Activated CD4-positive, alpha-beta T cell treated with anti-CD3 and anti-CD28 coated beads for 24 hours (primary cell): ENCODE measurements at regions not wholly inside any gene's neighbourhood (a gene's known extent, or its start where the extent isn't known, plus 50 kb on each side); places are given as distances from the start of the nearest gene placed in this dataset.

Source experiments
- DNase-seq, 2 donors: peaks; one replicate each; pipeline ENCODE4 v3.0.0-alpha.2; 2020; ENCODE audit warnings: low read depth in 2 of 2

DNA sequence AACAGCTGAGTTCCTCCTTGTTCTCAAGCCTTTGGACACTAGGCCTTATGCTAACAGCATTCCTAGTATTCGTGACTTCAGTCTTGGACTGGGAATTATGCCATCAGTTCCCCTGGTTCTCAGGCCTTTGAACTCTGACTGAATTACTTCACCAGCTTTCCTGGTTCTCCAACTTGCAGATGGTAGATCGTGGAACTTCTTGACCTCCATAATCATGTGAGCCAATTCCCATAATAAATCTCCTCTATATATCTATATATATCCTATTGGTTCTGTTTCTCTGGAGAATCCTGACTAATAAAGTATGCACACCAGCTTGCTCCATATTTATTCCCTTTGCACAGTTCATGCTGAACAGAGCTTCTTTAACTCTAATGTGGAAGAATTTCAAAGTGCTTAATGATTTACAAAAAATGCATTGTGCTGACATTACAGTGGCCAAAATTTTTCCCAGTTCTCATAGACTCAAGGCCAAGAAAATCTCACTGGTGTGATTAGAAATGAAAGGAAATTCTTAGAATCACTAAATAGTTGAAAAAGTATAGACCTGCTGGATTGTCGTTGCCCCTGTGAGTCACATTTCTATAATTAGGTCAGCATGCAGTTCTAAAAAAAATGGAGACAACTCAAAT, 462.9 kb upstream of the ADAMTS5 start:
- DNase-seq: no peak

DNA sequence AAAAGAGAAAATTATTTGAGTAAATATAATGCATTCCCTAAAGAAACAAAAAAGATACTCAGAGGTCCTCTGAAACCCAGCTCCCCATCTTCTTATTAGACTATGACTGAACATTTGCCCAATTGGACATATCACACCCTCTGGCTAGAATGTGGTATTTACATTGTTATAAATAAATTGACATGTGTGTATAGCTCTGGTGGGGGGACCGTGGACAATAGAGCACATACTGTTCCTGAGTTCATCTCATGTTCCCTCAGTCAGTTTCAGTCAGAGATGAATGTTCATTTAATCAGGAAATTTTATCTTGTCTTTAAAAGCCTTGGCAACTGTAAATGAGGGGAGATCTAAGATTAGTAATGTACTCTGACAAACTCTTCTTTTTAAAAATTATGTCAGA, 459.3 kb upstream of the ADAMTS5 start:
- DNase-seq: no peak

DNA sequence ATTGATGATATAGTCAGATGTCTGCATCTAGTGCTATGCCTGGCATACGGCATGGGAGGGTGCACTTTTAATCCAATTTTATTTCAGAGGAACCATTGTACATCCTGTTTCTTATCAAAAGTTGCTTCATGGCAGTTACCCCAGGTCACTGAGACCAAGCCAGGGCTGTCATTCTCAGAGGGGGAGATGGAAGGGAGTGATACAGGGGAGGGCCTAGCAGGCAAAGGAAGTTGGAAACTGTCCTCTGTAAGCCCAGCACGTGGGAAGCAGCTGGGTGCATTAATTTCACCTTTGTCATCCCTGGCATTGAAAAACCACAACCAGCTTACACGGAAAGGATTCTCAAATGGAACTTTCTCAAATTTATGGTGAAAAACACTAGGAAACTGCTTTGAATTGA, 458.7 kb upstream of the ADAMTS5 start:
- DNase-seq: no peak

DNA sequence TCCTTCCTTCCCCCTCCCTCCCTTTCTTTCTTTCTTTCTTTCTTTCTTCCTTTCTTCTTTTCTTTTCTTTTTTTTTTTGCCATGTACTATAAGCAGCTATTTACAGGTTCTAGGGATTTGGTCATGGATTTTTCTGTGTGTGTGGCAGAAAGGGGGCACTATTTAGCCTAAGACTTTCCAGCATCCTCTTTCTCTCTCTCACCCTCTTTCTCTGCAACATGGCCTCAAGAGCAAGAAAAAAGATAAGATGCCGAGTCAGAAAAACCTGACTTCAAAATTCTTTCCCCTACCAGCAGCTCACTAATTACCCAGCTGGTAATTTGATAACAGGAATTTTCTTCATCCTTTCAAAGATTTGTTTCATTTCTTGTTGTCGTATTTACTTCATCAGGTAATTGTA, 458.3 kb upstream of the ADAMTS5 start:
- DNase-seq: no peak

DNA sequence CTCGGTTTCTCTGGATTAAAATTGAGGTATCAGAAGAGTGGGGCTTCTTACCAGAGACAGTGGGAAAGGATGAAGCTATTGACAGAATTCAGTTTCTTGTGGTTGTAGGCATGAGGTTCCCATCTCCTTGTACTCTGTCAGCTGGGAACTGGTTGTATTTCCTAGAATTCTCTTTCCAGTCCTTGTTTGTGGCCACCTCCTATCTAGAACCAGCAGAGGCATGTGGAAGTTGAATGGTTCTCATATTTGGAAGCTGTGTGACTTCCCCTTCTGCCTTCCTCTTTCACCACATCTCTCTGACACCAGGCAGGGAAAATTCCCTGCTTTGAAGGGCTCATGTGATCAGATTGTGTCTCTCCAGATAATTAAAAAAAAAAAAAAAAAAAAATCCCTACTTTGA, 457.7 kb upstream of the ADAMTS5 start:
- no peak for DNase-seq

DNA sequence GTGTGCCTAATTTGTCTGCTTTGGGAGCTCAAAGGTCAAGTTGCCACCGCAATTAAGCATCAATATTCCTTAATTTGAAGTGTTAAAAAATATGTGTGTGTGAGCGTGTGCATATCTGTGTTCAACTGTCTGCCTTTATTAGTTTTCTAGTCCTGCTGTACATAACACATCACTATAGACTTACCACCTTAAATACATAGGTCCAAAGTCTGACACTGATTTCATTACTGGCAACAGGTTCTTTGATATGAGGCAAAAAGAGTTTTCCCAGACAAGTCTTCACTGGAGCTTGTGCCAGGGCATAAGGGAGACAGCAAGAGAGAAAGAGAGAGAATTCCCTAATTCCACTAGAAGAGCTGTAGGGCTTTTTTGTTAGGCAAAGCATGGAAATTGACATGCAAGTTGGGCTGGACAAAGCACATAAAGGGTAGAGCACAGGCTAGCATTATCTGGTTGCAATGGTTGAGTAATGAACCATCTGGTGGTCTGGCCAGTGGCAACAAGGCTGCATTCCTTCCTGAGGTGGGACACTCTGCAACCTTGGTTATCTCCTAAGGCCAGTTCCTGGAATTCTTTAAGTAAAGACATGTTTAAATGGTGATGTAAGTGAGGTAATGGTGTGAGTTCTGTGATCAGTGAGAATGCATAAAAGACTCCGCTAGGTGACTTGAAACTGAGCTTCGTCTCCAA, 457.2 kb upstream of the ADAMTS5 start:
- no peak for DNase-seq

DNA sequence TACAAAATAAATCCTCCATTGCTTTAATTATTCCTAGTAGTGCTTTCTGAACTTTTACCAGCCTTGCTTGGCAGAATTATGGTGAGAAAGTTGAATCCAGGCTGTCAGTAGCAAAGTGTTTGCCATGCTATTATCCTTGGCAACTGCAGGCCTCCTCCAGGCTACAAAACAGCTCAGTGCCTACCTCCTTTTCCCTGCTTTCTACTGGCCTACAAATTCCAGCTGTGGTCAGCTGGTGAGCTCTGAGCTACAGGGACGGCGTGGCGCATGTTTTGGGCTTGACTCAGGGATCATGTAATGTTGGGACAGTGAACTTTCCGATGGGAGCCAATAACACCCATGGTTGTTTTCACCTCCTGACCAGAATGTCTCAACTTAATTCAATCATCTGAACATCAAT, 456.1 kb upstream of the ADAMTS5 start:
- DNase-seq: no peak

DNA sequence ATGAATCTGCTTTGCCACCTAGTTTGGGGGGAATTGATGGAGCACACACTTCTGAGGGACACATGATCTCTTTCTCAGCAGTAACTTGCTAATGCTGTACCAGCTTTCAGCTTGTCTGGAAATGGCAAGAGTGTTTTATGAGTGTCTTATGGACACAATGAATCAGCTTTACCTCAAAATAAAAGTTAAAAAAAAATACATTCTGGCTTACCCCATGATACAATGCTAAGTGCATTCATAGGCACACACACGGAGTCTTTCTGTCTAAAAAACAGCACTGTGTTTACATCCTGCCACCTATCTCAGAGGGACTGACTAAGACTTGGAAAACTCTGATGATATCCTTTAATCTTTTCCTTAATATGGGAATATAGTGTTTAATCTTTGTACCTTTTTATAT, 455.5 kb upstream of the ADAMTS5 start:
- DNase-seq: no peak

DNA sequence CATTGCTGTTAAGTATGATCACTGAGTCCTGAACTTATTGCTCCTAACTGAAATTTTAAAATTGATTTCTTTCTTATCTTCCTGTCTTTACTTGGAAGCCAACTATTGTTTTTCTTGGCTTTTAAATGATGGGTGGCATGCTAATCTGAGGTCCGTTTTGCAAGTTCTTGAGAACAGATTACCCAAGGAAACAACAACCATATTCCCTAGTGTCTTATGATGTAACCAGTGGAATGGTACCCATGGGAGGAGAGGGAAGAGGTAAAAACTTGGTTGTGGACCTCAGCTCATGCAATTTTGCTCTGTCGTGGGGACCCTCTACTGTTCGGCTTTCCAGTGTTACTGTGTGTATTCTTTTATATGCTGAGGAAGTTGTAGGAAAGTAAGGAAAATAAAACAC, 454.8 kb upstream of the ADAMTS5 start:
- DNase-seq: no peak

DNA sequence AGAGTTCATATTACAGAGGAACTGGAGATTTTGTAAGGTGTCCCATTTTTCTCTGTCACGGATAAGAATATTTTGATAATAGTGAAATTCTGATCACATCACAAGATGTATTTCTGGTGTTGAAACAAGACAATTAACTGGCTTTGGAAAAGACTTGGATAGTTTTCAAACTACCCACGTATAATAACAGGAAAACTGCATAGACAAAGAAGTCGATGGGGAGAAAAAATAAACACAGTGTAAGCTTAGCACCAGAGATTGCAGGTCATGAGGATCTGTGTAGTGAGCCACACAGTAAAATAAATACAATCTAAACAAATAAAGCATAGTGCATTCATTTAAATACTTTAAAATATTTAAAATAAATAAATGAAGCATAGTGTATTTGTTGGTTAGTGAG, 452.3 kb upstream of the ADAMTS5 start:
- DNase-seq: no peak

DNA sequence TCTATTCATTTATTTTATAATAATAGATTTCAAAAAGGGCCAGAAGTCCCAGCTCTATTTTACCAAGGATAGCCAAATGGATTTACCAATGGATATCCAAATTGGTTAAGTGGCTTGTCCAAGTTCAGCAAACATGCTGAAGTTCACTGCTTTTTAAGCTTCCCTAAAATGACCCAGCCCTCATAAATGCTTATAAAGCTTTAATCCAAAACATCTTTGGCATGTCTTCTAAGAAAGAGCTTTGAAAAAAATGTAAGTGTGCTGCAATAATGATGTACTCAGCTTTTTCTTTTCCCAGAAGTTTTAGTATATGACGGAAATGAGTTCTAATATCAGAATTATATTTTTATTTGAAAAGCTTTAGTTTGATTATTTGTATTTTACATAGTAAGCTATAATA, 451.5 kb upstream of the ADAMTS5 start:
- DNase-seq: no peak

DNA sequence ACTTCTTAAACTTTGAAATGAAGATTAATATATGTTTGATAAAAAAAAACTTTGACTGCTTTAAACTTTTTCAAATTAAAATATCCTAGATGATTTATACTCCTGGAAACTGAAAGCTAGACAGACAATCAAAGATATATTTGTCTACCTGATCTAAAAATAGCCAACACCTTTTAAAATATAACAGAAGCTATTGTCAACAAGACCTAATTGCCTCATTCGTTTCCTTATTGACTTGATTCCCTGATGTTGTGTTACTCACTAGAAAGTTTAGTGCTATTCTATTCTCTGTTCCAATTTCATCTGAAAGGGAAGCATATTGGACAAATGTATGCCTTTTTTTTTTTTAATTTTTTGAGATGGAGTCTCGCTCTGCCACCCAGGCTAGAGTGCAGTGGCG, 445.6 kb upstream of the ADAMTS5 start:
- DNase-seq: no peak

DNA sequence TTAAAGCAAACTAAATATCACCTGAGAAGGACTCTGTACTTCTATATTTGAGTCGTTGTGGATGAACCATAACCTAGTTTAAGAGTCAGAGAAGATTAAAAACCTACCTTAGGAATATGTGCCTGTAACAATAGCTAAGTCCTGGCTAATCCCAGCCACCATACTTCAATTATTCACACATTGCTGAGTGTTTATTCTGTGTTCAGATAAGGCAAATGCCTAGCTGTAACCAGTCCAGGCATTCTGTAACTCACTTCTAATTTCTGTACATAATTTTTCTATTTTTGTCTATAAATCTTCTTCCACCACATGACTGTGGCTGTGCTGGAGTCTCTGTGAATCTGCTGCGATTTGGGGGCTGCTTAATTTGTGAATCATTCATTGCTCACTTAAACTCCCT, 441.9 kb upstream of the ADAMTS5 start:
- no peak for DNase-seq

DNA sequence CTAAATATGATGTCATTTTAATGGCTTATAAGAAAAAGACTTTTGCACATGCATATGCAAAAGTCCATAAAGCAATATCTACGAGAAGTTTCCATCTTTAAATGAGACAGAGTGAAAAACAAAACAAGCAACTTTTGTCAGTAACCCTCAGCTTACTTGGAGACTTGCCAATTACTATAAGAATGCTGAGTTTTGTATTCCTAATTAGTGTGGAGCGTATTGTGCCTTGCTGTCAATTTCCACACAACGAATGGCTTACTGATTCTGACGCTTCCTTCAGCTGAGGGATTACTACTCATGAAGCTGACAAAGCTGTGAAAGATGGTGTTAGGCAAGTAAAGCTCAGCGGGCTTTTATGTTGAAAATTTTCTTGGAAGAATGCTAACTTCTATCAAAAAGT, 440.4 kb upstream of the ADAMTS5 start:
- no peak for DNase-seq

DNA sequence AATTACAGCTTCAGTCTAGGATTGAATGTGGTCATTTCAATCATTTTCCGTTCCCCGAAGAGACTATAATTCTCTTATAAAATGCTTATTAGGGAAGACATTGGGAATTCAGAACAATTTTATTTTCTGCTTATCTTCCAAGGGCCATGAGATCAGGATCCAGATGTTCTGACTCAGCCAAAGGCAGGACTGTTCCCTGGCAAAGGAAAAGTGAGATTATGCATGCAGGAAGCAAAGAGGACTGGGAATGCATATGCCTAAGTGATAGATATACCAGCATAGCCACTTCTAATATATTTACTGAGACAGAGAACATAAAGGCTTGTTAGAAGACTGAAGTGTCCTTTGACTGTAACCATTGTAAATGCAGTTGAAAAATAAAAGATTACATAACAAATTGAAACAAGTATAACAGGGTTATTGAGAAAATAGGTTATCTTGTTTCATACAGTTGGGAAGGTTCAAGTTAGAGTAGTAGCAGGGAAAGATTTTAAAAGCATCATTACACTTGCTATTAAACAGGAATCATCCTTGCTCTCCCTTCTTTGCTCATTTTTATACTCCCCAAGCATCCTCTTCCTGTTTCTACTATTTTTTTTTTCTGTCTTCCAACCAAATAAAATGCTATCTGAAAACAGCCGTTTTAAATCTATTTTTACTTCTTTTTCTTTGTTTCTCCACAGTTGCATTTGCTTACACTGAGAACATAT, 439.6 kb upstream of the ADAMTS5 start:
- DNase-seq: no peak

DNA sequence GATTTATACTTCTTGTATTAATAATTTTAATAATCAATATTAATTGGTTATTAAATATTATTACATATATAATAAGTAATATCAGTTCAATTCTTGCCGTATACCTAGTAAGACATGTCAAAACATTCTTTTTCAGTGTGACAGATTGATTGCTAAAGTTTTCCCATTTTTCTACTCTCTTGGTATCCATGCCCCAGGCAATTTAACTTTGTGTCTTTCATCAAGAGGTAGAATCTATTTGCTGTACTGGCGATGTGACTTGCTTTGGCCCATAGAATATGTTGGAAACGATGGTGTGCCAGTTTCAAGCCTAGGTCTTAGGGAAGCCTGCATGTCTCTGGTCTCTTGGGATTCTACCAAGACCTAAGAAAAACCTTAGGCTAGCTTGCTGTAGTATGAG, 436.1 kb upstream of the ADAMTS5 start:
- DNase-seq: no peak

DNA sequence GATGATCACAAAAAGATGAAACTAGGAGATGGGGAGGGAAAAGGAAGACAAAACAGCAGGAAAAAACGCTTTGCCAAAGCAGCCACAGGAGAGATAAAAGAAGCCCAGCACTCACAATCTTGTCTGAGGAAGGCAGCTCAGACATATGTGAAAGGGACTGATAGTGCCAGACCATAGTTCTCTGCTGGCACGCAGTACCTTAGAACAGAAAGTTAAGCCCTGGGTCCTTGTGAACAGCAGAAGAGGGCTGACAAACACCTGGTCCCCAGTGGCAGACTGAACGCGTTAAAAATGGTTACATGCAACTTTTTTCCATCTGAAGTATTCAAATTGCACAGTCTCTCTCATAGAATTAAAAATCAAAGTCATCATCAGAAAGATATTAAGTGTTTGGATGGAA, 433.2 kb upstream of the ADAMTS5 start:
- no peak for DNase-seq

DNA sequence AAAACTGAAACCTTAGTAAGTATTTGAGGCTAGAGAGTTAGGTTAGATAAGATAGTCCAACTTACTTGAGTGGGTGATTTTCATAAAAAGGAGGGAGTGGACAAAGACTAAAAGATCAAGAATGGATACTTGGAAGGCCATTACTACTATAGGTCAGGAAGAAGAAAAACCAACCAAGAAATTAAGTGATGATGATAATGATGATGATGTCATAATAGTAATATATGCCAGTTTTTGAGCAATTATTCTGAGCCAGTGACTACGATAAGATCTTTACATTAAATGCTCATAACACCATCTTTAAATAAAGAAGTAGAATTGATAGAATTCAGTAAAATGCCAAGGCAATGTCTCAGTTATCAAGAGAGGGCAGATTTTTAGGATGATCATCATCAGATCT, 430.7 kb upstream of the ADAMTS5 start:
- DNase-seq: no peak

DNA sequence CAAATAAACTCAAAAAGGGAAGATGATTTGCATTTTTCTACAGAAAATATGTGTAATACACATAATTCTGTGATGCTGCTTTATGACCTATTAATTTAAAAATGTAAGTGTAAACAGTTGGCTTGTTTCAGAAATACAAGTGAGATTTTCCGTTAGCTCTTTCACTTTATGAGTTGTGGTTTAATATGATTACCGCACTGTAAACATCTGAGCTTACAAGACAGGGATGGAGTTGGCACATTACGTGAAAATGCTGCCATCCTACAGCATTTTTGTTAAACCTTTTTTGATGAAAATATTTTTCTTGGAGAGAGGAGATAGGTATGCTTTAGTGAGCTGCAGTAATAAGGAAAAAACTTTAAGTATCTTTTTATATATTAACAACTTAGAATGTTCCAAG, 426.8 kb upstream of the ADAMTS5 start:
- no peak for DNase-seq

DNA sequence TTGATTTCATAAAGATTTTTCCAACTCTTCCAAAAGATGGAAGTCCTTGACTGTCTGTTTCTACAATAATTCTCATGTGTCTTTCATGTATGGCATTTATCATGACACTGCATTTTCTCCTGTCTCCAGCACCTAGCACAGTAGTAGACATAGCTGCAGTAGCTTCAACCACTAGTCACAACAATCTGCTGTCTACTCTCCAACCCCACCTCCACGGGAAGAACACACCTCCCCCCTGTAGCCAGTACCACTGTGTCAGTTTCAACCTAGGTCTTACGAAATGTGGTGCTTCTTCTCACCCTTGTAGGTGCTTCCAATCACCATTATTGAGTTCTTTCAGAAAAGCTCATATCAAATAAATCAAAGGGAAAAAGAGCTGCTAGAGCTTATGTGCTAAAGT, 425.1 kb upstream of the ADAMTS5 start:
- no peak for DNase-seq

DNA sequence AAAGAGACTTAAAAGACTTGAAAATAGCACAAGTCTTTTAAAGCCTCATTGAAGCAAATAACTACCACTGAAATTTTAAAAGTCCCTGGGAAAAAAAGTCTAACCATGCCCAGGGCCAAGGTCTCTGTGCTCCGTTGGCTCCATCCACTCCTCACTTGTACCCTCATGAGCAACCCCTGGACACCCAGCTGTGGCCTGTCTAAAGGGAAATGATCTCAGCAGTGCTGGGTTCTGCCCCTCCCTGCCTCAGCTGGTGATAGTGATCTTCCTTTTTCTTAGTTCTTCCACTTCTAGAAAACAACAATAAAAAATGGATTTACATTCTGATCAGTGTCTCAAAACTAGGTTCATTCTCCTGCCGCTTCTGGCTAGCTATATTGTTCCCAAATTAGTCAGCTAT, 423.5 kb upstream of the ADAMTS5 start:
- no peak for DNase-seq

DNA sequence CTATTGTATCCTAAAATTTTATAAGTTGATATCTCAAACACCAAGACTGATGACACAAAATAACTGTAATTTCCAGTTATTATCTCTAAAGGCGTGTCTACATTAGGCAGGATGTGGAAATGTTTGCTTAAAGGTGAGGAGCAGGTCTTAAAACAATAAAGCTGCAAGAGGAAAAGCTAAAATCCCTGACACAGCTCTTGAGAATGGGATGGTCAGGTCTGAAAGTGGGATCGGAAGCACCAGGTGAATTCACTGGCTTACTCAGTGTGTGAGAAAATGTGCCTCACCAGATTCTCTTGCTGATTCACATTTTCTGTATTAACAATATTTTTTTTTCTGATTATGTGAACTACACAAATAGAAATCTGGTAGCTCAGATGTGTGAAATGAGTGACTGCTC, 421.9 kb upstream of the ADAMTS5 start:
- DNase-seq: no peak

DNA sequence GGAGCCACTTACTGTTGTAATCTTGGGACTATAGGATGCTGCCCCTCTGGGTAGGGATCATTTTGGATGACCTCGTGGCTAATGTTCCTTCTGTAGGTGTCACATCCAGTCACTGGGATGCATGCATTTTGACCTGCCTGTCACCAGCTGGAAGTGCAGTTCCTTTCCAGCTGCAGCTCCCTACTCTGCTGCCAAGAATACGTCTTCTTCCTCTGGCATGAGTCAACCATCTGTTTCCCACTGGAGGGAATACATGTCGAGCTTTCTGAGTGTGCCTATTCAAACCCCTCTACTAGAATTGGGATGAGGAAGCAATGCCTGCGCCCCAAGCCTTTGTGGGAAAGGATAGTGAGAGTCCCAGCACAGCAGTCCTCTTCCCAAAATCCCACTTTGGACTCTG, 415.5 kb upstream of the ADAMTS5 start:
- DNase-seq: no peak
